GM23338 (cell line): ENCODE measurements at regions not wholly inside any gene's neighbourhood (a gene's known extent, or its start where the extent isn't known, plus 50 kb on each side); places are given as distances from the start of the nearest gene placed in this dataset.

Experiments
- ATAC-seq: fragments of 200-7000 bp; cut with Tn5 transposase; 3 replicates; pipeline ENCODE4 v1.9.1; 2020
- DNase-seq: peaks from one replicate; pipeline ENCODE4 v3.0.0-alpha.2; 2015; ENCODE audit warnings: low spot score
- H2AFZ ChIP-seq: fragments of 200-600 bp; sonication (generic); 2 replicates; pipeline ENCODE4 v1.8.0; 2016; ENCODE audit warnings: antibody characterized with exemption, mild to moderate bottlenecking, moderate library complexity
- H3F3A ChIP-seq: fragments of 200-600 bp; sonication (generic); replicated peaks from 2 replicates; pipeline ENCODE4 v1.8.0; 2017; ENCODE audit warnings: antibody characterized with exemption, mixed run types, low read depth
- H3K27ac ChIP-seq: fragments of 200-600 bp; sonication (generic); 2 replicates; pipeline ENCODE4 v1.6.1; 2016; ENCODE audit warnings: low read depth
- H3K27me3 ChIP-seq: fragments of 200-600 bp; sonication (generic); 2 replicates; pipeline ENCODE4 v1.8.0; 2016; ENCODE audit warnings: mild to moderate bottlenecking, mixed run types, moderate library complexity; ENCODE audit not compliant: insufficient read depth
- H3K36me3 ChIP-seq: fragments of 200-600 bp; sonication (generic); 2 replicates; pipeline ENCODE4 v1.8.0; 2016; ENCODE audit warnings: mild to moderate bottlenecking; ENCODE audit not compliant: insufficient read depth
- H3K4me1 ChIP-seq: fragments of 200-600 bp; sonication (generic); 2 replicates; pipeline ENCODE4 v1.8.0; 2016; ENCODE audit warnings: mild to moderate bottlenecking, moderate library complexity; ENCODE audit not compliant: insufficient read depth
- H3K4me2 ChIP-seq: fragments of 200-600 bp; sonication (generic); 2 replicates; pipeline ENCODE4 v1.7.1; 2017; ENCODE audit warnings: mixed run types
- H3K4me3 ChIP-seq: fragments of 200-600 bp; sonication (generic); 2 replicates; pipeline ENCODE4 v1.6.1; 2016; ENCODE audit warnings: mixed run types
- H3K79me2 ChIP-seq: fragments of 200-600 bp; sonication (generic); replicated peaks from 2 replicates; pipeline ENCODE4 v1.8.0; 2017; ENCODE audit warnings: mild to moderate bottlenecking; ENCODE audit not compliant: insufficient read depth
- H3K9me2 ChIP-seq: fragments of 200-600 bp; sonication (generic); 2 replicates; pipeline ENCODE4 v1.8.0; 2017; ENCODE audit not compliant: insufficient read depth
- H4K20me1 ChIP-seq: fragments of 200-600 bp; sonication (generic); replicated peaks from 2 replicates; pipeline ENCODE4 v1.8.0; 2017; ENCODE audit warnings: mild to moderate bottlenecking; ENCODE audit not compliant: insufficient read depth
- H3K27ac Mint-ChIP-seq: 2 replicates; pipeline ENCODE4 v1.8.0; 2020; ENCODE audit warnings: inconsistent platforms, mild to moderate bottlenecking, moderate library complexity, mixed read lengths
- H3K27me3 Mint-ChIP-seq: 3 replicates; pipeline ENCODE4 v1.8.0; 2022; ENCODE audit warnings: low read depth, mild to moderate bottlenecking, moderate library complexity, mixed read lengths, inconsistent platforms; ENCODE audit not compliant: insufficient read depth, poor library complexity
- H3K36me3 Mint-ChIP-seq: 3 replicates; pipeline ENCODE4 v1.8.0; 2021; ENCODE audit warnings: low read depth, mild to moderate bottlenecking, inconsistent platforms, moderate library complexity, mixed read lengths
- H3K4me1 Mint-ChIP-seq: 3 replicates; pipeline ENCODE4 v1.8.0; 2020; ENCODE audit warnings: mild to moderate bottlenecking, inconsistent platforms, mixed read lengths
- H3K4me3 Mint-ChIP-seq: 3 replicates; pipeline ENCODE4 v1.8.0; 2021; ENCODE audit warnings: moderate library complexity, mild to moderate bottlenecking, inconsistent platforms, mixed read lengths
- H3K9me3 Mint-ChIP-seq: 3 replicates; pipeline ENCODE4 v1.8.0; 2020; ENCODE audit warnings: moderate library complexity, mild to moderate bottlenecking, inconsistent platforms, mixed read lengths
- CREB1 ChIP-seq: fragments of 250-450 bp; sonication (Bioruptor Pico); IDR thresholded peaks from 2 replicates; pipeline ENCODE4 v1.5.0; 2020; ENCODE audit warnings: low read depth, mild to moderate bottlenecking, moderate library complexity
- ETS1 ChIP-seq: IDR thresholded peaks from 2 replicates; pipeline ENCODE4 v1.6.1; 2016; ENCODE audit warnings: antibody characterized with exemption
- EZH2 ChIP-seq: fragments of 200-600 bp; sonication (generic); IDR thresholded peaks from one replicate; pipeline ENCODE4 v1.8.0; 2017; ENCODE audit warnings: antibody characterized with exemption, mild to moderate bottlenecking, low read depth; ENCODE audit not compliant: unreplicated experiment
- JUNB ChIP-seq: IDR thresholded peaks from one replicate; pipeline ENCODE4 v1.6.1; 2016; ENCODE audit warnings: antibody characterized with exemption; ENCODE audit not compliant: unreplicated experiment
- NANOG ChIP-seq: IDR thresholded peaks from 2 replicates; pipeline ENCODE4 v1.6.1; 2016; ENCODE audit warnings: antibody characterized with exemption, borderline replicate concordance
- POLR2AphosphoS5 ChIP-seq: IDR thresholded peaks from 2 replicates; pipeline ENCODE4 v1.6.1; 2016; ENCODE audit warnings: antibody characterized with exemption, low read depth
- REST ChIP-seq: IDR thresholded peaks from one replicate; pipeline ENCODE4 v1.6.1; 2018; ENCODE audit warnings: antibody characterized with exemption; ENCODE audit not compliant: unreplicated experiment
- STAT1 ChIP-seq: IDR thresholded peaks from one replicate; pipeline ENCODE4 v1.6.1; 2016; ENCODE audit warnings: antibody characterized with exemption; ENCODE audit not compliant: unreplicated experiment
- ZNF114 ChIP-seq: fragments of 250-450 bp; sonication (Bioruptor Pico); IDR thresholded peaks from 2 replicates; pipeline ENCODE4 v1.5.0; 2020; ENCODE audit warnings: mild to moderate bottlenecking, moderate library complexity
- ZNF331 ChIP-seq: fragments of 250-450 bp; sonication (Bioruptor Pico); IDR thresholded peaks from 2 replicates; pipeline ENCODE4 v1.5.0; 2020; ENCODE audit warnings: low read depth, mild to moderate bottlenecking, moderate library complexity
- ZNF462 ChIP-seq: fragments of 250-450 bp; sonication (Bioruptor Pico); IDR thresholded peaks from 2 replicates; pipeline ENCODE4 v1.5.0; 2020; ENCODE audit warnings: mild to moderate bottlenecking, moderate library complexity

GRCh38 chr12:17035372-17035771 lies 429.4 kb upstream of the LMO3 start:
- TF ChIP-seq ZNF331 (CRISPR knock-in tag) (no peak), CREB1 (CRISPR knock-in tag) (no peak), EZH2 (no peak), ZNF462 (CRISPR knock-in tag) (no peak), ZNF114 (CRISPR knock-in tag) (no peak), REST (no peak), JUNB (no peak), NANOG (no peak), STAT1 (no peak), POLR2AphosphoS5 (no peak), ETS1 (no peak)

More at GRCh38 chr12:17035372-17035771, 429.4 kb upstream of the LMO3 start:
- Mint-ChIP-seq H3K27ac (no peak overlapping the region), H3K27me3 (peaks cover 3% of the 10 kb centered on the region), H3K36me3 (no peaks in the 10 kb centered on the region), H3K4me3 (no peak overlapping the region), H3K9me3 (no peaks in the 10 kb centered on the region), H3K4me1 (peaks cover 2% of the 10 kb centered on the region; the same call in 2 of the 3 replicates)
- H3K27me3 ChIP-seq: no peaks in the 10 kb centered on the region
- no peak overlapping the region for H2AFZ ChIP-seq
- no peaks in the 10 kb centered on the region for H3K9me2 ChIP-seq
- H3K27ac ChIP-seq: no peak overlapping the region
- peak; percentile 5 for DNase-seq
- no peak for ATAC-seq
- no peaks in the 10 kb centered on the region for H4K20me1 ChIP-seq
- no peaks in the 10 kb centered on the region for H3K79me2 ChIP-seq
- peaks cover 3% of the 10 kb centered on the region; the same call in 1 of the 2 replicates for H3K4me1 ChIP-seq
- no peak overlapping the region for H3K4me2 ChIP-seq
- H3F3A ChIP-seq: no peaks in the 10 kb centered on the region
- no peak overlapping the region for H3K4me3 ChIP-seq
- H3K36me3 ChIP-seq: no peaks in the 10 kb centered on the region
